ENCODE measurements at regions not wholly inside any gene's neighbourhood (a gene's known extent, or its start where the extent isn't known, plus 50 kb on each side); places are given as distances from the start of the nearest gene placed in this dataset.

DNA sequence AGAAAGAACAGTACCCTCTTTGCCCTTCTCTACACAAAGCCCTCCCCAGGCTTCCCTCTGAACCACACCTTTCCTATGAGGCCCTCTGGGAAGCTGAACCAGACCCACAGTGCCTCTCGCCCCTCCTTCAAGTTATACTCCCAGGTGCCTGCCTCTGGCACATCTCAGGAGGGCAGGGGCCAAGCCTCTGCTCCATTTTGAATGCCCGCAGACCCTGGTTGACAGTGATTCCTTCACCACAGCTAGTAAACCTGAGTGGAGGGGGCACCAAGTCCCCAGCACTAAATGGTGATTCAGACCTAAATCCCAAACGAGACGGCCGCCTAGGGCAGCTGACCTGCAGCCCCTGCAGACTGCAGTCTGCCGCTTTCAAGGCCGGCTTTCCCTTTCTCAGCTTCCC, 230.5 kb upstream of the ZNF32 start:
- no peak for DNase-seq (ENCODE audit: insufficient read length)
- FAIRE-seq = no peak
- TF ChIP-seq POLR2A (IDR thresholded peaks at IDR 0.05; ENCODE audit: low read depth, low read length) (no peak), TAF1 (IDR thresholded peaks at IDR 0.05; ENCODE audit: borderline replicate concordance, low read depth, low read length) (no peak), POLR2AphosphoS5 (IDR thresholded peaks at IDR 0.05; ENCODE audit: low read depth, low read length) (no peak)

DNA sequence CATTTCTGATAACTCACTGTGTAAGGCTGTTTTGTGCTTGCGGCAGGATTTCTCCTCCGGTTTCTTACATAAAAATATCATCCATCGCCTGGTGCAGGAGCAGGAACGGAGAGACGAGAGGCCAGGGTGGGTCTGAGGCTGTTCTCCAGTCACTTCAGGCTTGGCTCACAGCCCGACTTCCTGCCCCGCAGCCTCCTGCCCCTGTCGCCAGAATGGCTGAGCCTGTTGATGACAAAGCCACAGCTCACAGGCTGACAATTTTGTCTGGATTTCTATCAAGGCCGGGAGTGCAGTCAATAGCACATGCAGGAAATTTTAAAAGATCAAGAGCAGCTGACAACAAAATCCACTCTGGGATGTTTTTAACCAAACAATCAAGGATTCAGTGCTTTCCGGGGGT, 229.7 kb upstream of the ZNF32 start:
- TF ChIP-seq POLR2A (IDR thresholded peaks at IDR 0.05; ENCODE audit: low read depth, low read length) (no peak), TAF1 (IDR thresholded peaks at IDR 0.05; ENCODE audit: borderline replicate concordance, low read depth, low read length) (no peak), POLR2AphosphoS5 (IDR thresholded peaks at IDR 0.05; ENCODE audit: low read depth, low read length) (no peak)
- DNase-seq (ENCODE audit: insufficient read length) (no peak), FAIRE-seq (no peak)

DNA sequence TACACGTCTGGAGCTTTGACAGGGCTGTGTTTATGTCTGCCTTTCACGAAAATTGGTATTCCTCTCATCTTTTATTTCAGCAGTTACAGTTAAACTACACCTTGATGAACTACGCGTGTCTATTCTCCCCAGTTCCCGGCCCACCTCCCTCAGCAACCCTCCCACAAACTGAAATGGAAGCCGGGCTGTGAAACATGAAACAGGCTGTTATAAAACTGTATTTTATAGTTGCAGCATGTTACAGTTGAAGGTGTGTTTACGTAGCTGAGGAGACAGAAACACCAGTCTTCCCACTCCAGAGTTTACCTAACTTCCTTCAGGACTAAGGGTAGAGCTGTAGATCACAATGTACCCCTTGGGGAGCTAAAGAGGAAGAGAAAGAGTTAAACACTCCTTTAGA, 228.3 kb upstream of the ZNF32 start:
- DNase-seq (ENCODE audit: insufficient read length) (no peak), FAIRE-seq (no peak)
- no peak for TF ChIP-seq POLR2AphosphoS5 (IDR thresholded peaks at IDR 0.05; ENCODE audit: low read depth, low read length)
- TF ChIP-seq POLR2A (IDR thresholded peaks at IDR 0.05; ENCODE audit: low read depth, low read length) = no peak
- no peak for TF ChIP-seq TAF1 (IDR thresholded peaks at IDR 0.05; ENCODE audit: borderline replicate concordance, low read depth, low read length)

DNA sequence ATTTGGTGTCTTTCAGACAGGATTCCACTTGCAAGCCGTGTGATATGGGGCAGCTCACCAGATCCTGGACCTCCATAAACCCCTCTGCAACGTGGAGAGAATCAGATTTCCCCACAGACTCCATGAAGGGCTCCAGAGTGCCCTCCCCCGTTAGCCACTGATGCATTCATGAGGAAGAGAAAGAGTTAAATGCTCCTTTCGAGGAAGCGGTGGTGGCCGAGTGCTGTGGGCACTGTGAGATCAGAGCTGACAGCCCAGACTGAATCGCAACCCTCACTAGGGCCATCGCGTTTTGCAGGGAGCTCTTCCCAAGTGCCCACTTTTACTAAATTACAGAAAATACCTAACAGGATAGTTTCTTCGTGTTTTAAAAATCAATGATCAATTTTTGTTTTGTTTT, 226.3 kb upstream of the ZNF32 start:
- FAIRE-seq (no peak), DNase-seq (ENCODE audit: insufficient read length) (no peak)
- TF ChIP-seq POLR2AphosphoS5 (IDR thresholded peaks at IDR 0.05; ENCODE audit: low read depth, low read length) (no peak), POLR2A (IDR thresholded peaks at IDR 0.05; ENCODE audit: low read depth, low read length) (no peak), TAF1 (IDR thresholded peaks at IDR 0.05; ENCODE audit: borderline replicate concordance, low read depth, low read length) (no peak)

GRCh38 chr10:43873717-43874116, 225.0 kb upstream of the ZNF32 start:
- TF ChIP-seq POLR2AphosphoS5 (IDR thresholded peaks at IDR 0.05; ENCODE audit: low read depth, low read length) (no peak), TAF1 (IDR thresholded peaks at IDR 0.05; ENCODE audit: borderline replicate concordance, low read depth, low read length) (no peak), POLR2A (IDR thresholded peaks at IDR 0.05; ENCODE audit: low read depth, low read length) (no peak)
- FAIRE-seq = no peak
- no peak for DNase-seq (ENCODE audit: insufficient read length)

DNA sequence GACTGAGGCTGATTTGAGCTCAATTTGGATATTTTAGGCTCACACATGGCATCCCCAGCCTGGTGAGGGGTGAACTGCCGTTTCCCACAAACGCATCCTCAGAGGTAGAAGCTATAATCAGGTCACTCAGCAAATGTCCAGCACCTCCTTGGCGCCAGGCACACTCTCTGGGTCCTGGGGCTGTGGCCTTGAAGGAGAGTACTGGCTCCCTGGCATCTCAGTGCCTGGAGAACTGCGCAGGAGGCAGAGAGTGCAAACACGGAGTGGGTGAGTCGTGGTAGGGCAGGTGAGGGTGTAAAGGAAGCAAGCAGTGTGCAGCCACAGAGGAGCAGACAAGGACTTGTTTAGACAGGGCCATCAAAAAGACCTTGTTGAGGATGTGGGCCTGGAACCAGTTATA, 224.0 kb upstream of the ZNF32 start:
- no peak for FAIRE-seq
- no peak for DNase-seq (ENCODE audit: insufficient read length)
- no peak for TF ChIP-seq POLR2A (IDR thresholded peaks at IDR 0.05; ENCODE audit: low read depth, low read length)
- no peak for TF ChIP-seq POLR2AphosphoS5 (IDR thresholded peaks at IDR 0.05; ENCODE audit: low read depth, low read length)
- TF ChIP-seq TAF1 (IDR thresholded peaks at IDR 0.05; ENCODE audit: borderline replicate concordance, low read depth, low read length) = no peak

DNA sequence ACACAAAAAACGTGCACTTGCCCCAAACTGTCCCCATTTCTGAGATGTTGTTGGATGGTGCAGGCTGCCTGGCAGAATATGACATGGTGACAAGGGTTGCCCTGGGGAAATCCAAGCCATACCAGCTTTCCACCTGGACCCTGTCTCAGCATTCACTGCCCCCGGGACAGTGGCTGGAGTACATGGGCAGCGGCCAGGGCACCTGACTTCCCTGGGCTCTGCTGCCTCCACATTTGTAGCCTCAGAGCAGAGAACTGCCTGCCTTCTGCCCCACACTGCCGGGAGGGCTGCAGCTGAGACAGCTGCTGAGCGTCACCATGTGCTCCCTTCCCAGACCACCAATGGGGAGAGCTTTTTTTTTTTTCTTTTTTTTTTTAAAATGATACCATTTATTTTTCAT, 222.9 kb upstream of the ZNF32 start:
- DNase-seq (ENCODE audit: insufficient read length) (no peak), FAIRE-seq (no peak)
- TF ChIP-seq POLR2A (IDR thresholded peaks at IDR 0.05; ENCODE audit: low read depth, low read length) = no peak
- TF ChIP-seq POLR2AphosphoS5 (IDR thresholded peaks at IDR 0.05; ENCODE audit: low read depth, low read length) = no peak
- TF ChIP-seq TAF1 (IDR thresholded peaks at IDR 0.05; ENCODE audit: borderline replicate concordance, low read depth, low read length) = no peak

DNA sequence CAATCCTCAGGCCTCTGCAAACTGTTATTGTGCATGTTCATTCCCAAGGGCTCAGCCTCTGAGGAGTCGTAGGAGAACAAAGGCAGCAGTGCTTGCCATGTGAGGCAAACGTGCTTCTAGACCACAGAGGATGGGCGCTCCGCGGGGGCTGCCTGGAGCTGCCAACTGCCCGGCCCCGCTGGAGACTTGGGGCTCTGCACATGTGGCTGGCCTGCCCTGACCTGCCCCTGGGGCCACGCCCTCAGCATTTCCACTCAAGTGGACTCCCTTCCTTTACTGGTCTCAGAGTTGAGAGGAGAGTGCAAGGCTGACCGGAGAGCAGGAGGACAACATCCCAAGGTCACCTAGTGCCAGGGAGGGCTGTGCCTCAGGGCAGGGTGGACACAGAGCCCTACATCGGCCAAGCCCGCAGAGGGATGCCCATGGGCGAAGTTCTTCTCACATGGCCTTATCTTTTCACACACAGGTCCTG, 222.3 kb upstream of the ZNF32 start:
- TF ChIP-seq POLR2AphosphoS5 (IDR thresholded peaks at IDR 0.05; ENCODE audit: low read depth, low read length) (no peak), POLR2A (IDR thresholded peaks at IDR 0.05; ENCODE audit: low read depth, low read length) (no peak), TAF1 (IDR thresholded peaks at IDR 0.05; ENCODE audit: borderline replicate concordance, low read depth, low read length) (no peak)
- no peak for DNase-seq (ENCODE audit: insufficient read length)
- no peak for FAIRE-seq

GRCh38 chr10:43869669-43870322, 221.1 kb upstream of the ZNF32 start:
- no peak for TF ChIP-seq TAF1 (IDR thresholded peaks at IDR 0.05; ENCODE audit: borderline replicate concordance, low read depth, low read length)
- no peak for TF ChIP-seq POLR2A (IDR thresholded peaks at IDR 0.05; ENCODE audit: low read depth, low read length)
- no peak for TF ChIP-seq POLR2AphosphoS5 (IDR thresholded peaks at IDR 0.05; ENCODE audit: low read depth, low read length)
- FAIRE-seq (no peak), DNase-seq (ENCODE audit: insufficient read length) (no peak)

GRCh38 chr10:43868952-43869351, 220.3 kb upstream of the ZNF32 start:
- TF ChIP-seq POLR2AphosphoS5 (IDR thresholded peaks at IDR 0.05; ENCODE audit: low read depth, low read length) = no peak
- no peak for TF ChIP-seq POLR2A (IDR thresholded peaks at IDR 0.05; ENCODE audit: low read depth, low read length)
- TF ChIP-seq TAF1 (IDR thresholded peaks at IDR 0.05; ENCODE audit: borderline replicate concordance, low read depth, low read length) = no peak
- no peak for DNase-seq (ENCODE audit: insufficient read length)
- no peak for FAIRE-seq

DNA sequence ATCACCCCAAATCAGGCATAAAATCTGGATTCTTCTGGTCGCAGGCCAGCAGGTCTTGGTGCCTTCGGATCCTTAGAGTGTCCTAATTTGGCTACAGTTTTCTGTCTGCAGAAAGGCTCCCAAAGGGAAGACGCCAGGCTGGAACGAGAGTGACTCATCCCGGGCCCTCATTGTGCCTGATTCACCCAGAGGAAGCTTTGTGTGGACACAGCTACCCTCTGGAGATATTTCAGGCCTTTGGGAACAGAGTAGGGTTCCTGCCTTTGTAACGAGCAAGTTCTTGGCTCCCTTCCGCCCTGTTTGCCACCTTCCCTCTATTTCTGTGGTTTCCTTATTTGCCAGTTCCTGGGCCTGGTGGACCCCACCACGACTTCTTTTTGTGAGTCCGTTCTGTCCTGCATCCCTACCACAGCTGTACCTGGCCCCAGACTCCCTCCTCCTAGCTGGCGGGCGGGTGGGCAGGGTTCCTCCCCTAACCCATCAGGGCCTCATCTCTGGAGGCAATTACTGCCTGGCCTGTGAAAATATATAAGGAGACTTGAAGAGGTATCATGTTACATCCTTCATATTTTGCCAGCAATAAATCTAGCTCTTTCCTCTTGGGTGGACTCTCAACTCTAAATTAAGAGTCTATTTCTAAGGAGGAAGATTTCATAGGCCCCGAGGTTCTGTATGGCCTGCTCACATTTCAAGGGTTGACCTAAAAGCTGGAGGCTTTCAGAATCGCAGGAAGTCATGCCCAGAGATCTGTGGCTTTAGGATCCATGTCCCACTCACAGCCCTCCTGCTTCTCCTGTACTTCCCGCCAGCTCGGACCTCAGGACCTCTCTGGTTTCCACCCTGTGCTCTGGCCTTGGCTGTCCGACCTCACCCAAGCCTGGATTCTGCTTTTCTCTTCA, 219.2 kb upstream of the ZNF32 start:
- DNase-seq (ENCODE audit: insufficient read length) (no peak), FAIRE-seq (no peak)
- no peak for TF ChIP-seq POLR2AphosphoS5 (IDR thresholded peaks at IDR 0.05; ENCODE audit: low read depth, low read length)
- TF ChIP-seq POLR2A (IDR thresholded peaks at IDR 0.05; ENCODE audit: low read depth, low read length) = no peak
- no peak for TF ChIP-seq TAF1 (IDR thresholded peaks at IDR 0.05; ENCODE audit: borderline replicate concordance, low read depth, low read length)

GRCh38 chr10:43867113-43867512, 218.4 kb upstream of the ZNF32 start:
- FAIRE-seq (no peak), DNase-seq (ENCODE audit: insufficient read length) (no peak)
- no peak for TF ChIP-seq POLR2AphosphoS5 (IDR thresholded peaks at IDR 0.05; ENCODE audit: low read depth, low read length)
- no peak for TF ChIP-seq POLR2A (IDR thresholded peaks at IDR 0.05; ENCODE audit: low read depth, low read length)
- no peak for TF ChIP-seq TAF1 (IDR thresholded peaks at IDR 0.05; ENCODE audit: borderline replicate concordance, low read depth, low read length)

All from GM12892 (cell line).